ENCODE measurements at regions not wholly inside any gene's neighbourhood (a gene's known extent, or its start where the extent isn't known, plus 50 kb on each side); places are given as distances from the start of the nearest gene placed in this dataset.
A peak's percentile ranks its signal among the peaks of the same experiment; 100 is the strongest.
"Not testable (repeated sequence)": the region's sequence is repeated elsewhere in the genome, so short reads cannot be mapped to it uniquely, and the experiment has no call there.

- H3K4me3 Mint-ChIP-seq, DNase-seq, POLR2A ChIA-PET, H3K27me3 Mint-ChIP-seq, H3K27ac Mint-ChIP-seq, H3K4me1 Mint-ChIP-seq, H3K36me3 Mint-ChIP-seq, ATAC-seq: not testable (repeated sequence)
- H3K9me3 Mint-ChIP-seq: peaks cover 0 to 12% (median 0%) of the 10 kb centered on the region in 9 donors
Observed at GRCh38 chrX:128000033-128000432, 52.2 kb downstream of the ACTRT1 start.

- Mint-ChIP-seq H3K4me3 (no peak overlapping the region), H3K36me3 (no peaks in the 10 kb centered on the region), H3K9me3 (peaks cover 0 to 19% (median 2%) of the 10 kb centered on the region in 9 donors), H3K27ac (no peak overlapping the region), H3K4me1 (no peaks in the 10 kb centered on the region), H3K27me3 (no peaks in the 10 kb centered on the region)
- DNase-seq (no peak), ATAC-seq (no peak)
- POLR2A ChIA-PET: no interaction called here
Observed at GRCh38 chrX:127963696-127964095, 88.5 kb downstream of the ACTRT1 start.

GRCh38 chrX:127947450-127947849, 104.8 kb downstream of the ACTRT1 start:
- H3K4me1 Mint-ChIP-seq: no peaks in the 10 kb centered on the region
- DNase-seq: peak in 1 of 10 donors; percentile 0
- no peak overlapping the region for H3K4me3 Mint-ChIP-seq
- H3K36me3 Mint-ChIP-seq: peaks cover 0 to 3% (median 0%) of the 10 kb centered on the region in 3 donors
- H3K9me3 Mint-ChIP-seq: peaks cover 0 to 5% (median 0%) of the 10 kb centered on the region in 9 donors
- no peak for ATAC-seq
- no peaks in the 10 kb centered on the region for H3K27me3 Mint-ChIP-seq
- POLR2A ChIA-PET: no interaction called here
- H3K27ac Mint-ChIP-seq: no peak overlapping the region

GRCh38 chrX:127943571-127943970, 108.6 kb downstream of the ACTRT1 start:
- H3K27ac Mint-ChIP-seq: no peak overlapping the region
- ATAC-seq (no peak), DNase-seq (no peak)
- H3K9me3 Mint-ChIP-seq: peaks cover 0 to 5% (median 0%) of the 10 kb centered on the region in 9 donors
- no peaks in the 10 kb centered on the region for H3K4me1 Mint-ChIP-seq
- no peaks in the 10 kb centered on the region for H3K27me3 Mint-ChIP-seq
- H3K36me3 Mint-ChIP-seq: no peaks in the 10 kb centered on the region
- no peak overlapping the region for H3K4me3 Mint-ChIP-seq
- POLR2A ChIA-PET: no interaction called here

GRCh38 chrX:127908384-127908783, 143.8 kb downstream of the ACTRT1 start:
- H3K27ac Mint-ChIP-seq: no peak overlapping the region
- ATAC-seq: no peak

GRCh38 chrX:127888767-127889166, 163.4 kb downstream of the ACTRT1 start:
- no peak overlapping the region for H3K27ac Mint-ChIP-seq
- H3K27me3 Mint-ChIP-seq: no peaks in the 10 kb centered on the region
- ATAC-seq: no peak
- H3K4me1 Mint-ChIP-seq: no peaks in the 10 kb centered on the region
- POLR2A ChIA-PET: no interaction called here
- no peak for DNase-seq
- peaks cover 0 to 1% (median 0%) of the 10 kb centered on the region in 9 donors for H3K9me3 Mint-ChIP-seq
- no peak overlapping the region for H3K4me3 Mint-ChIP-seq
- H3K36me3 Mint-ChIP-seq: no peaks in the 10 kb centered on the region

More at GRCh38 chrX:127908384-127908783, 143.8 kb downstream of the ACTRT1 start:
- H3K9me3 Mint-ChIP-seq: peaks cover 0 to 7% (median 0%) of the 10 kb centered on the region in 9 donors
- no peak overlapping the region for H3K4me3 Mint-ChIP-seq
- no peaks in the 10 kb centered on the region for H3K36me3 Mint-ChIP-seq
- H3K27me3 Mint-ChIP-seq: no peaks in the 10 kb centered on the region
- POLR2A ChIA-PET: no interaction called here
- H3K4me1 Mint-ChIP-seq: no peaks in the 10 kb centered on the region
- DNase-seq: no peak

- no peaks in the 10 kb centered on the region for H3K27me3 Mint-ChIP-seq
Observed at GRCh38 chrX:127884921-127885320, 167.3 kb downstream of the ACTRT1 start.

GRCh38 chrX:127879585-127879984, 172.6 kb downstream of the ACTRT1 start:
- H3K36me3 Mint-ChIP-seq: no peaks in the 10 kb centered on the region
- H3K27me3 Mint-ChIP-seq: no peaks in the 10 kb centered on the region
- no peak overlapping the region for H3K4me3 Mint-ChIP-seq

More at GRCh38 chrX:127884921-127885320, 167.3 kb downstream of the ACTRT1 start:
- POLR2A ChIA-PET: no interaction called here
- H3K4me1 Mint-ChIP-seq: no peaks in the 10 kb centered on the region
- ATAC-seq (no peak), DNase-seq (no peak)
- no peaks in the 10 kb centered on the region for H3K36me3 Mint-ChIP-seq
- no peak overlapping the region for H3K27ac Mint-ChIP-seq
- no peak overlapping the region for H3K4me3 Mint-ChIP-seq
- H3K9me3 Mint-ChIP-seq: peaks cover 0 to 5% (median 0%) of the 10 kb centered on the region in 9 donors

GRCh38 chrX:127877318-127877717, 174.9 kb downstream of the ACTRT1 start:
- ATAC-seq: no peak
- no peak overlapping the region for H3K27ac Mint-ChIP-seq
- H3K4me3 Mint-ChIP-seq: no peak overlapping the region
- H3K9me3 Mint-ChIP-seq: no peaks in the 10 kb centered on the region
- POLR2A ChIA-PET: no interaction called here
- no peaks in the 10 kb centered on the region for H3K36me3 Mint-ChIP-seq
- no peaks in the 10 kb centered on the region for H3K4me1 Mint-ChIP-seq
- no peak for DNase-seq
- H3K27me3 Mint-ChIP-seq: no peaks in the 10 kb centered on the region

More at GRCh38 chrX:127879585-127879984, 172.6 kb downstream of the ACTRT1 start:
- Mint-ChIP-seq H3K4me1 (no peaks in the 10 kb centered on the region), H3K9me3 (peaks cover 0 to 5% (median 0%) of the 10 kb centered on the region in 9 donors), H3K27ac (no peak overlapping the region)
- no peak for DNase-seq
- no peak for ATAC-seq
- POLR2A ChIA-PET: no interaction called here

GRCh38 chrX:127873637-127874036, 178.6 kb downstream of the ACTRT1 start:
- no peaks in the 10 kb centered on the region for H3K36me3 Mint-ChIP-seq
- DNase-seq: no peak
- H3K27ac Mint-ChIP-seq: no peak overlapping the region
- H3K9me3 Mint-ChIP-seq: peaks cover 0 to 4% (median 0%) of the 10 kb centered on the region in 9 donors
- no peaks in the 10 kb centered on the region for H3K27me3 Mint-ChIP-seq
- POLR2A ChIA-PET: no interaction called here
- H3K4me1 Mint-ChIP-seq: no peaks in the 10 kb centered on the region
- ATAC-seq: no peak
- H3K4me3 Mint-ChIP-seq: no peak overlapping the region

GRCh38 chrX:127866857-127867256, 185.3 kb downstream of the ACTRT1 start:
- H3K36me3 Mint-ChIP-seq, H3K4me1 Mint-ChIP-seq, ATAC-seq, H3K4me3 Mint-ChIP-seq, DNase-seq, POLR2A ChIA-PET, H3K27me3 Mint-ChIP-seq, H3K27ac Mint-ChIP-seq: not testable (repeated sequence)
- peaks cover 0 to 19% (median 2%) of the 10 kb centered on the region in 9 donors for H3K9me3 Mint-ChIP-seq

GRCh38 chrX:127861611-127862010, 190.6 kb downstream of the ACTRT1 start:
- Mint-ChIP-seq H3K27ac (no peak overlapping the region), H3K4me1 (no peaks in the 10 kb centered on the region), H3K4me3 (no peak overlapping the region), H3K27me3 (no peaks in the 10 kb centered on the region), H3K36me3 (peaks cover 0 to 6% (median 0%) of the 10 kb centered on the region in 3 donors), H3K9me3 (peaks cover 0 to 13% (median 2%) of the 10 kb centered on the region in 9 donors)
- ATAC-seq (no peak), DNase-seq (no peak)
- POLR2A ChIA-PET: no interaction called here

Data from naive thymus-derived CD8-positive, alpha-beta T cell (primary cell).